ENCODE measurements at regions not wholly inside any gene's neighbourhood (a gene's known extent, or its start where the extent isn't known, plus 50 kb on each side); places are given as distances from the start of the nearest gene placed in this dataset.
"Not testable (repeated sequence)": the region's sequence is repeated elsewhere in the genome, so short reads cannot be mapped to it uniquely, and the experiment has no call there.

DNA sequence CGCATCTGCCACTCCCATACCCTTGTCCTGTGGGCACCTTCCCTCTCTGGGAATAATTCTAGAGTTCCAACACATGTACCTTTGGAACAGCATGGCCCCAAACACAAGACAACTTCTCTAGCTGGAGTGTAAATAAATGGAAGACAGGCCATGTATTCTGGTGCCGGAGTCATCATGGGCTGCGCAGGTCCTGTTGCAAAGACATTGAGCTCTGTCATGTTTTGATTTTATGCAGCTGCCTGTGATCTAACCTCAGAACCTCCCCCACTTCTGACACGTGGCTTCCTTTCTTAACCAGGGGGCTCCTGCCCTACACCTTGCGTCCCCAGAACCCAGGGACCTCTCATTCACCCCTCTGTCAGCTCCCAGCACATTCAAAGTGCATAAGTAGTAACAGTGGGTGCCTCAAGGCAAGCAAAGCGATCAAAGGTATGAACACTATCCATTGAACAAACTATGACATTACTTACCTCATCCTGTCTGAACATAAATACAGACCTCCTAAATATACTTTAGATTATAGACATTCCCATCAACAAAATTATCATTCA, 219.9 kb downstream of the FGFR2 start:
- Histone ChIP-seq H3K79me2 (ENCODE audit: insufficient read depth, low read length) (no peaks in the 10 kb centered on the region), H4K20me1 (ENCODE audit: insufficient read depth, low read length) (no peaks in the 10 kb centered on the region), H3K4me1 (ENCODE audit: insufficient read depth, low read length) (no peaks in the 10 kb centered on the region), H3K9ac (ENCODE audit: low read length) (no peak overlapping the region), H3K27ac (ENCODE audit: low read depth, low read length) (no peak overlapping the region), H2AFZ (ENCODE audit: low read depth, low read length) (no peak overlapping the region), H3K4me2 (ENCODE audit: low read length) (no peak overlapping the region), H3K9me3 (ENCODE audit: insufficient read depth, low read depth, low read length) (no peaks in the 10 kb centered on the region), H3K4me3 (ENCODE audit: insufficient read depth, low read depth, low read length) (no peak overlapping the region), H3K27me3 (ENCODE audit: insufficient read depth, low read length) (no peaks in the 10 kb centered on the region), H3K36me3 (ENCODE audit: insufficient read depth, low read length) (no peaks in the 10 kb centered on the region)
- no peak for DNase-seq (ENCODE audit: low read depth)
- H3K27ac Mint-ChIP-seq (ENCODE audit: unreplicated experiment) = no peak overlapping the region
- no peak overlapping the region for H3K4me3 Mint-ChIP-seq (ENCODE audit: unreplicated experiment)
- peaks cover 4% of the 10 kb centered on the region for H3K9me3 Mint-ChIP-seq (ENCODE audit: unreplicated experiment)
- no peak for TF ChIP-seq EZH2 (IDR thresholded peaks at IDR 0.05; ENCODE audit: insufficient read depth, low read length)
- TF ChIP-seq, protein P1, sequence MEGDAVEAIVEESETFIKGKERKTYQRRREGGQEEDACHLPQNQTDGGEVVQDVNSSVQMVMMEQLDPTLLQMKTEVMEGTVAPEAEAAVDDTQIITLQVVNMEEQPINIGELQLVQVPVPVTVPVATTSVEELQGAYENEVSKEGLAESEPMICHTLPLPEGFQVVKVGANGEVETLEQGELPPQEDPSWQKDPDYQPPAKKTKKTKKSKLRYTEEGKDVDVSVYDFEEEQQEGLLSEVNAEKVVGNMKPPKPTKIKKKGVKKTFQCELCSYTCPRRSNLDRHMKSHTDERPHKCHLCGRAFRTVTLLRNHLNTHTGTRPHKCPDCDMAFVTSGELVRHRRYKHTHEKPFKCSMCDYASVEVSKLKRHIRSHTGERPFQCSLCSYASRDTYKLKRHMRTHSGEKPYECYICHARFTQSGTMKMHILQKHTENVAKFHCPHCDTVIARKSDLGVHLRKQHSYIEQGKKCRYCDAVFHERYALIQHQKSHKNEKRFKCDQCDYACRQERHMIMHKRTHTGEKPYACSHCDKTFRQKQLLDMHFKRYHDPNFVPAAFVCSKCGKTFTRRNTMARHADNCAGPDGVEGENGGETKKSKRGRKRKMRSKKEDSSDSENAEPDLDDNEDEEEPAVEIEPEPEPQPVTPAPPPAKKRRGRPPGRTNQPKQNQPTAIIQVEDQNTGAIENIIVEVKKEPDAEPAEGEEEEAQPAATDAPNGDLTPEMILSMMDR (IDR thresholded peaks at IDR 0.05; ENCODE audit: insufficient read depth, low read depth, low read length) = no peak
- H3K27me3 Mint-ChIP-seq (ENCODE audit: low read depth, unreplicated experiment) = peaks cover 6% of the 10 kb centered on the region
- H3K4me1 Mint-ChIP-seq (ENCODE audit: low read depth, unreplicated experiment) = peaks cover 5% of the 10 kb centered on the region
- H3K36me3 Mint-ChIP-seq (ENCODE audit: low read depth, unreplicated experiment) = peaks cover 2% of the 10 kb centered on the region
- FAIRE-seq = no peak

DNA sequence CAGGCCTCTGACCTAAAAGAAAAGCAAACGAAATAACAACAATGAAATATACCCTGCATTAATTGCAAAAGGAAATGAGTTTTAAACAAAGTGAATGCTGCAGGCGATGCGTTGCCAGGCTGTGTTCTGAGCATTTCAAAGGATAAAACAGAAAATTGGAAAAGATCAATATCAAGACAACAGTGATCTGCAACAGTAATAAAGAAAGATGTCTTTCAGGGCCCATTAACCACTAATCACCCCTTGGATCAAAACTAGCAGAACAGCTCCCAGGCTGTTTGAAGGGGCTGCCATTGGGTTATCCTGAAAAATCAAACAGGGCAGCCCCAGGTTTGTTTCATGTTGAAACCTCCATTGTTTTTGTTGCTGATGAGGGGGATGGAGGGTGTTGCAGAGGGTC, 219.2 kb downstream of the FGFR2 start:
- peaks cover 5% of the 10 kb centered on the region for H3K27me3 Mint-ChIP-seq (ENCODE audit: low read depth, unreplicated experiment)
- no peak for DNase-seq (ENCODE audit: low read depth)
- H3K4me3 Mint-ChIP-seq (ENCODE audit: unreplicated experiment) = no peak overlapping the region
- TF ChIP-seq EZH2 (IDR thresholded peaks at IDR 0.05; ENCODE audit: insufficient read depth, low read length) = no peak
- TF ChIP-seq, protein P1 (IDR thresholded peaks at IDR 0.05; ENCODE audit: insufficient read depth, low read depth, low read length) = no peak
- H3K36me3 Mint-ChIP-seq (ENCODE audit: low read depth, unreplicated experiment) = peaks cover 2% of the 10 kb centered on the region
- Histone ChIP-seq H3K4me1 (ENCODE audit: insufficient read depth, low read length) (no peaks in the 10 kb centered on the region), H3K9me3 (ENCODE audit: insufficient read depth, low read depth, low read length) (no peaks in the 10 kb centered on the region), H3K27ac (ENCODE audit: low read depth, low read length) (no peak overlapping the region), H3K4me2 (ENCODE audit: low read length) (no peak overlapping the region), H4K20me1 (ENCODE audit: insufficient read depth, low read length) (no peaks in the 10 kb centered on the region), H3K27me3 (ENCODE audit: insufficient read depth, low read length) (no peaks in the 10 kb centered on the region), H3K79me2 (ENCODE audit: insufficient read depth, low read length) (no peaks in the 10 kb centered on the region), H2AFZ (ENCODE audit: low read depth, low read length) (no peak overlapping the region), H3K4me3 (ENCODE audit: insufficient read depth, low read depth, low read length) (no peak overlapping the region), H3K9ac (ENCODE audit: low read length) (no peak overlapping the region), H3K36me3 (ENCODE audit: insufficient read depth, low read length) (no peaks in the 10 kb centered on the region)
- no peak for FAIRE-seq
- peaks cover 2% of the 10 kb centered on the region for H3K4me1 Mint-ChIP-seq (ENCODE audit: low read depth, unreplicated experiment)
- H3K9me3 Mint-ChIP-seq (ENCODE audit: unreplicated experiment) = peaks cover 4% of the 10 kb centered on the region
- H3K27ac Mint-ChIP-seq (ENCODE audit: unreplicated experiment) = no peak overlapping the region

DNA sequence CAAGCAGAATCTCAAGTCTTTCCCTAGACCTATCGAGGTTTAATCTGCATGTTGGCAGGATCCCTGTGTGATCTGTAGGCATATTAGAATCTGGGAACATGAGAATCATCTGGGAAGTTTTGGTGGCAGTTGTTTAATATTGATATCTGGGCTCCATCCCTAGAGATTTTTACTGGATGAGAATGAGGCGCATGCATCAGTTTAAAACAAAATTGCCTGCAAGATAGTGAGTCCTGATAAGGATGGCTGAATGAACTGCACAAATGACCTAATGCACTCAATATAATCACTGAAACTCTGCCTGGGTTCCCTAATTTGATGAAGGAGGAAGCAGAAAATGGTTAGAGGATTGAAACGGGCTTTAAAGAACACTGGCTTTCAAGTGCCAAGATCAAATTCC, 218.0 kb downstream of the FGFR2 start:
- no peak for DNase-seq (ENCODE audit: low read depth)
- no peak for TF ChIP-seq EZH2 (IDR thresholded peaks at IDR 0.05; ENCODE audit: insufficient read depth, low read length)
- TF ChIP-seq, protein P1 (IDR thresholded peaks at IDR 0.05; ENCODE audit: insufficient read depth, low read depth, low read length) = no peak
- Histone ChIP-seq H3K79me2 (ENCODE audit: insufficient read depth, low read length) (no peaks in the 10 kb centered on the region), H4K20me1 (ENCODE audit: insufficient read depth, low read length) (no peaks in the 10 kb centered on the region), H3K27ac (ENCODE audit: low read depth, low read length) (no peak overlapping the region), H3K9ac (ENCODE audit: low read length) (no peak overlapping the region), H3K4me3 (ENCODE audit: insufficient read depth, low read depth, low read length) (no peak overlapping the region), H3K4me2 (ENCODE audit: low read length) (no peak overlapping the region), H2AFZ (ENCODE audit: low read depth, low read length) (no peak overlapping the region), H3K36me3 (ENCODE audit: insufficient read depth, low read length) (no peaks in the 10 kb centered on the region), H3K27me3 (ENCODE audit: insufficient read depth, low read length) (no peaks in the 10 kb centered on the region), H3K9me3 (ENCODE audit: insufficient read depth, low read depth, low read length) (no peaks in the 10 kb centered on the region), H3K4me1 (ENCODE audit: insufficient read depth, low read length) (no peaks in the 10 kb centered on the region)
- FAIRE-seq = no peak
- H3K27me3 Mint-ChIP-seq (ENCODE audit: low read depth, unreplicated experiment) = peaks cover 3% of the 10 kb centered on the region
- peaks cover 2% of the 10 kb centered on the region for H3K4me1 Mint-ChIP-seq (ENCODE audit: low read depth, unreplicated experiment)
- H3K27ac Mint-ChIP-seq (ENCODE audit: unreplicated experiment) = no peak overlapping the region
- peaks cover 2% of the 10 kb centered on the region for H3K36me3 Mint-ChIP-seq (ENCODE audit: low read depth, unreplicated experiment)
- peaks cover 4% of the 10 kb centered on the region for H3K9me3 Mint-ChIP-seq (ENCODE audit: unreplicated experiment)
- no peak overlapping the region for H3K4me3 Mint-ChIP-seq (ENCODE audit: unreplicated experiment)

DNA sequence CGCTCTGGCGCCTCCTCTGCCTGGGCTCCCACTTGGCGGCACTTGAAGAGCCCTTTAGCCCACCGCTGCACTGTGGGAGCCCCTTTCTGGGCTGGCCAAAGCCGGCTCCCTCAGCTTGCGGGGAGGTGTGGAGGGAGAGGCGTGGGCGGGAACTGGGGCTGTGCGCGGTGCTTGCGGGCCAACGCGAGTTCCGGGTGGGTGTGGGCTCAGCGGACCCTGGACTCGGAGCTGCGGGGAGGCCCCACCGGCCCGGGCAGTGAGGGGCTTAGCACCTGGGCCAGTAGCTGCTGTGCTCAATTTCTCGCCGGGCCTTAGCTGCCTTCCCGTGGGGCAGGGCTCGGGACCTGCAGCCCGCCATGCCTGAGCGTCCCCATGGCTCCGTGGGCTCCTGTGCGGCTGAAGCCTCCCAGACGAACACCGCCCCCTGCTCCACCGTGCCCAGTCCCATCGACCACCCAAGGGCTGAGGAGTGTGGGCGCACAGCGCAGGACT, 216.2 kb downstream of the FGFR2 start:
- not testable (repeated sequence) for H3K4me3 Mint-ChIP-seq (ENCODE audit: unreplicated experiment); H4K20me1 ChIP-seq (ENCODE audit: insufficient read depth, low read length); H3K79me2 ChIP-seq (ENCODE audit: insufficient read depth, low read length); H3K27me3 ChIP-seq (ENCODE audit: insufficient read depth, low read length); H3K4me1 ChIP-seq (ENCODE audit: insufficient read depth, low read length); H3K9me3 ChIP-seq (ENCODE audit: insufficient read depth, low read depth, low read length); H3K27me3 Mint-ChIP-seq (ENCODE audit: low read depth, unreplicated experiment); H3K36me3 Mint-ChIP-seq (ENCODE audit: low read depth, unreplicated experiment); H3K9me3 Mint-ChIP-seq (ENCODE audit: unreplicated experiment); H3K36me3 ChIP-seq (ENCODE audit: insufficient read depth, low read length); FAIRE-seq; H3K4me1 Mint-ChIP-seq (ENCODE audit: low read depth, unreplicated experiment); H3K27ac Mint-ChIP-seq (ENCODE audit: unreplicated experiment); H3K4me2 ChIP-seq (ENCODE audit: low read length); H2AFZ ChIP-seq (ENCODE audit: low read depth, low read length); H3K27ac ChIP-seq (ENCODE audit: low read depth, low read length); H3K9ac ChIP-seq (ENCODE audit: low read length); H3K4me3 ChIP-seq (ENCODE audit: insufficient read depth, low read depth, low read length); DNase-seq (ENCODE audit: low read depth)

Data from astrocyte (in vitro differentiated cells and primary cell).